OCI-LY3 (cell line): ENCODE measurements at regions not wholly inside any gene's neighbourhood (a gene's known extent, or its start where the extent isn't known, plus 50 kb on each side); places are given as distances from the start of the nearest gene placed in this dataset.

Source experiments
- H2AFZ ChIP-seq: fragments of 200-600, 300-600 bp; shearing (Covaris generic); 2 replicates; pipeline ENCODE4 v1.6.0; 2014; ENCODE audit warnings: antibody characterized with exemption, low read depth, low read length
- H3K27ac ChIP-seq: fragments of 200-600, 300-600 bp; sonication (generic); 2 replicates; pipeline ENCODE4 v1.5.1; 2014; ENCODE audit warnings: mild to moderate bottlenecking, low read length, moderate library complexity, mixed read lengths
- H3K27me3 ChIP-seq: fragments of 200-600, 300-600 bp; sonication (generic); 2 replicates; pipeline ENCODE4 v1.6.1; 2014; ENCODE audit warnings: low read depth, low read length, mixed read lengths
- H3K36me3 ChIP-seq: fragments of 200-600, 300-600 bp; sonication (generic); replicated peaks from 2 replicates; pipeline ENCODE3; 2014; ENCODE audit warnings: low read depth, low read length, mixed read lengths
- H3K4me1 ChIP-seq: fragments of 300-600, 200-600 bp; sonication (generic); 2 replicates; pipeline ENCODE4 v1.6.1; 2014; ENCODE audit warnings: low read length, mixed read lengths
- H3K4me2 ChIP-seq: fragments of 200-600, 300-600 bp; sonication (generic); 2 replicates; pipeline ENCODE4 v1.6.1; 2014; ENCODE audit warnings: low read length, mixed read lengths
- H3K4me3 ChIP-seq: fragments of 300-600, 200-600 bp; sonication (generic); 2 replicates; pipeline ENCODE4 v1.5.1; 2014; ENCODE audit warnings: antibody characterized with exemption, mild to moderate bottlenecking, low read length, moderate library complexity
- H3K79me2 ChIP-seq: fragments of 300-600, 200-600 bp; shearing (Covaris generic); 2 replicates; pipeline ENCODE4 v1.6.1; 2014; ENCODE audit warnings: mild to moderate bottlenecking, low read length, mixed read lengths
- H3K9ac ChIP-seq: fragments of 300-600, 200-600 bp; shearing (Covaris generic); 2 replicates; pipeline ENCODE4 v1.6.0; 2014; ENCODE audit warnings: mild to moderate bottlenecking, low read length, moderate library complexity
- H3K9me3 ChIP-seq: fragments of 200-600, 300-600 bp; shearing (Covaris generic); 2 replicates; pipeline ENCODE4 v1.6.1; 2014; ENCODE audit warnings: low read length, mixed read lengths; ENCODE audit not compliant: insufficient read depth
- H4K20me1 ChIP-seq: fragments of 200-600, 300-600 bp; sonication (generic); 2 replicates; pipeline ENCODE4 v1.6.1; 2016; ENCODE audit warnings: low read length, mixed read lengths; ENCODE audit not compliant: insufficient read depth
- EZH2phosphoT487 ChIP-seq: fragments of 200-600 bp; shearing (Covaris generic); IDR thresholded peaks from 2 replicates; pipeline ENCODE4 v1.6.1; 2018; ENCODE audit warnings: antibody characterized with exemption, mixed run types, low read depth
- TF ChIP-seq, protein P1 (sequence below): fragments of 200-600, 300-600 bp; sonication (generic); IDR thresholded peaks from 2 replicates; pipeline ENCODE4 v1.5.1; 2014; ENCODE audit warnings: antibody characterized with exemption, low read length, low read depth

DNA sequence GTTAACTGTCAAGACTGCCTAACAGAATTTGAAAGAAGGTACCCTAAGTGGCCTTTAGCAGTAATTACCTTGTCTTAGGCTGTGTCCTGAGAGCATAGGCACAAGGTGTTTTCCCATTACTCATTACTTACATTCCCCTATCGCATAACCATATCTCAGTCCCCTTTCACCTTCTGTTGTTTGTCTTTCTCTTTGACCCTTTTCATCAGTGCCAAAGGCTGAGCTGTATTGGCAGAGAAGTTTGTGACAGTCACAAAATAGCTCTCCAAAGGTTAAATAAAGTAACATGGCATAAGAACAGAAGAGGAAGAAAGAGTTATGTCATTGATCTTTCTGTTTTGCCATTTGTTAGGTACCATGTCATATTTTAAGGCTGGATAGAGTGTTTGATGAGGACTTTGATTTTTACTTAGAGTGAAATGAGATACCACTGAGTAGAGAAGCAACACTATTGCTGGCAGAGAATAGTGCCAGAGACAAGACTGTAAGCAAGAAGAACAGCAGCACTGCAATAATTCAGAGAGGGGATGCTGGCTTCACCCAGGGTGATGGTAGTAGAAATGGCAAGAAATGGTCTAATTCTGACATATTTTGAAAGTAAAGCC is 497.8 kb downstream of the TTLL7 start:
- Histone ChIP-seq H3K4me2 (peak overlapping the region; percentile 93), H3K27me3 (no peaks in the 10 kb centered on the region), H3K36me3 (no peaks in the 10 kb centered on the region), H3K9ac (peak overlapping the region; percentile 69), H4K20me1 (no peaks in the 10 kb centered on the region), H3K9me3 (no peaks in the 10 kb centered on the region), H2AFZ (no peak overlapping the region), H3K79me2 (peaks cover 9% of the 10 kb centered on the region; the same call in 1 of the 2 replicates), H3K4me1 (peaks cover 74% of the 10 kb centered on the region), H3K4me3 (peak overlapping the region; percentile 50), H3K27ac (peak overlapping the region; percentile 97)
- TF ChIP-seq, protein P1, sequence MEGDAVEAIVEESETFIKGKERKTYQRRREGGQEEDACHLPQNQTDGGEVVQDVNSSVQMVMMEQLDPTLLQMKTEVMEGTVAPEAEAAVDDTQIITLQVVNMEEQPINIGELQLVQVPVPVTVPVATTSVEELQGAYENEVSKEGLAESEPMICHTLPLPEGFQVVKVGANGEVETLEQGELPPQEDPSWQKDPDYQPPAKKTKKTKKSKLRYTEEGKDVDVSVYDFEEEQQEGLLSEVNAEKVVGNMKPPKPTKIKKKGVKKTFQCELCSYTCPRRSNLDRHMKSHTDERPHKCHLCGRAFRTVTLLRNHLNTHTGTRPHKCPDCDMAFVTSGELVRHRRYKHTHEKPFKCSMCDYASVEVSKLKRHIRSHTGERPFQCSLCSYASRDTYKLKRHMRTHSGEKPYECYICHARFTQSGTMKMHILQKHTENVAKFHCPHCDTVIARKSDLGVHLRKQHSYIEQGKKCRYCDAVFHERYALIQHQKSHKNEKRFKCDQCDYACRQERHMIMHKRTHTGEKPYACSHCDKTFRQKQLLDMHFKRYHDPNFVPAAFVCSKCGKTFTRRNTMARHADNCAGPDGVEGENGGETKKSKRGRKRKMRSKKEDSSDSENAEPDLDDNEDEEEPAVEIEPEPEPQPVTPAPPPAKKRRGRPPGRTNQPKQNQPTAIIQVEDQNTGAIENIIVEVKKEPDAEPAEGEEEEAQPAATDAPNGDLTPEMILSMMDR, result no peak
- no peak for TF ChIP-seq EZH2phosphoT487

DNA sequence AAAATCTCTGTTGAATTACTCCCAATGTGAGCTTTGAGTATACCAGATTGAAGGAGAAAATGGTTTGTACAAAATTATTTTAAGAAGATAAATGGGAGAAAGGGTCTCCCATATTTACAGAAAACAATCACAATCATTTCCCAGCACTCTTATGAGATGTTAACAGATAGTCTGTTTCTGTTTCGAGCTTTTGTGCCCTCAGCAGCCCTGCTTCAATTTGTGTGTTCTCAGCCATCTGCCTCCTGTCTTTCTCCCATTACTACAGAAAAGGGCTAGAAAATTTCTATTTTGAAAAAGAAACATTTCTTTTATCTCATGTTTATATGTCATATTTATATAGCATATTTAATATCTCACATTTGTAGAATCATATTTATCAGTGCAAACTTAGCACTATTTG is 498.4 kb downstream of the TTLL7 start:
- no peaks in the 10 kb centered on the region for H3K36me3 ChIP-seq
- peak overlapping the region; percentile 93 for H3K4me2 ChIP-seq
- no peak for TF ChIP-seq EZH2phosphoT487
- TF ChIP-seq, protein P1, result no peak
- peak overlapping the region; percentile 69 for H3K9ac ChIP-seq
- H2AFZ ChIP-seq, result no peak overlapping the region
- peak overlapping the region; percentile 97 for H3K27ac ChIP-seq
- H3K4me3 ChIP-seq, result peak overlapping the region; percentile 50
- peaks cover 14% of the 10 kb centered on the region; the same call in 1 of the 2 replicates for H3K79me2 ChIP-seq
- H3K27me3 ChIP-seq, result no peaks in the 10 kb centered on the region
- no peaks in the 10 kb centered on the region for H3K9me3 ChIP-seq
- no peaks in the 10 kb centered on the region for H4K20me1 ChIP-seq
- H3K4me1 ChIP-seq, result peaks cover 79% of the 10 kb centered on the region

DNA sequence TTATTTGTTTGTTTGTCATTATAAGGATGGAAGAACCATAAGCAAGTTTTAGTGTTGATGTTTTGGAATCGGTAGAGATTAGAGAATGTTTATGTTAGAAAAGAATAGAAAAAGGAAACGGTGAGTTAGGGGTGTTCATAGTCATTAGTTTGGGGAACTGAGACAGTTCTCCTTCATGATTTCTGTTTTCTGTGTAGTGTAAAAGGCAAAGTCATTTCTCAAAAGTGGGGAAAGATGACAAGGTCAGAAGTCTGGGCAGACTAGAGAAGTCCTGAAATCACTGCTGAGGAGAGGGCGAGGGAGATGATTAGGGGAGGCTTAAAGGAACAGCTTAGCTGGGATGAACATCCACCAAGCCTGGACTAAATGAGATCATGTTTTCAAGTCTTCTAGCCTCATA is 498.9 kb downstream of the TTLL7 start:
- no peaks in the 10 kb centered on the region for H3K36me3 ChIP-seq
- H3K4me1 ChIP-seq, result peaks cover 85% of the 10 kb centered on the region
- peak overlapping the region; percentile 69 for H3K9ac ChIP-seq
- H3K4me2 ChIP-seq, result peak overlapping the region; percentile 93
- no peaks in the 10 kb centered on the region for H3K27me3 ChIP-seq
- no peaks in the 10 kb centered on the region for H3K9me3 ChIP-seq
- no peak for TF ChIP-seq EZH2phosphoT487
- TF ChIP-seq, protein P1, result no peak
- no peaks in the 10 kb centered on the region for H4K20me1 ChIP-seq
- H3K4me3 ChIP-seq, result peak overlapping the region; percentile 71
- H3K79me2 ChIP-seq, result peaks cover 14% of the 10 kb centered on the region; the same call in 1 of the 2 replicates
- H2AFZ ChIP-seq, result no peak overlapping the region
- H3K27ac ChIP-seq, result peak overlapping the region; percentile 97

DNA sequence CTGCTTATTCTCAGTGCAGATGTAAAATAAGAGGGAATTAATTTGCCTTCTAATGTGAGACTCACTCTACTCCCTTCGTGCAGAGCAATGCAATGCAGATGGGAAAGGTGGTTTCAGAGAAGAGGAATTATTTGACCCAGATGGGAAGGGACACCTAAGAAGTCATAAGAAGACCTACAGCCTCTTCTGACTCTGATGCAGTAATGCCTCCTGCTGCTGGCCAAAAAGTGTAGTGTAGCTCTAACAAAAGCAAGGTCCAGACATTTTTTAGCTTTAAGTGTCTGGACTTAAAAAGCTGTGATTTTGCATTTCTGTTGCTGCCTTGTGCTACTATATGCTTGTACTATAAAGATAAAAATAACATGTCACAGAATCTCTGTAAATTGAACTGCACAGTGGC is 501.4 kb downstream of the TTLL7 start:
- Histone ChIP-seq H3K27me3 (no peaks in the 10 kb centered on the region), H2AFZ (no peak overlapping the region), H3K9ac (peak overlapping the region; percentile 26; the same call in 1 of the 2 replicates), H3K4me2 (peak overlapping the region; percentile 93), H4K20me1 (no peaks in the 10 kb centered on the region), H3K27ac (peak overlapping the region; percentile 97), H3K4me1 (peaks cover 98% of the 10 kb centered on the region), H3K79me2 (peaks cover 14% of the 10 kb centered on the region; the same call in 1 of the 2 replicates), H3K9me3 (no peaks in the 10 kb centered on the region), H3K4me3 (no peak overlapping the region), H3K36me3 (no peaks in the 10 kb centered on the region)
- TF ChIP-seq, protein P1, result peak; percentile 74
- TF ChIP-seq EZH2phosphoT487, result no peak
